OCI-LY3 (cell line): ENCODE measurements at regions not wholly inside any gene's neighbourhood (a gene's known extent, or its start where the extent isn't known, plus 50 kb on each side); places are given as distances from the start of the nearest gene placed in this dataset.

ENCODE experiments used
- CTCF ChIP-seq: fragments of 200-600, 300-600 bp; sonication (generic); IDR thresholded peaks from 2 replicates; pipeline ENCODE4 v1.5.1; 2014; ENCODE audit warnings: antibody characterized with exemption, low read length, low read depth
- EZH2phosphoT487 ChIP-seq: fragments of 200-600 bp; shearing (Covaris generic); IDR thresholded peaks from 2 replicates; pipeline ENCODE4 v1.6.1; 2018; ENCODE audit warnings: antibody characterized with exemption, mixed run types, low read depth

- TF ChIP-seq CTCF (no peak), EZH2phosphoT487 (no peak)
These were observed 189.1 kb downstream of the PCDH18 start for GRCh38 chr4:137343221-137343620.
